ENCODE measurements at regions not wholly inside any gene's neighbourhood (a gene's known extent, or its start where the extent isn't known, plus 50 kb on each side); places are given as distances from the start of the nearest gene placed in this dataset.

DNA sequence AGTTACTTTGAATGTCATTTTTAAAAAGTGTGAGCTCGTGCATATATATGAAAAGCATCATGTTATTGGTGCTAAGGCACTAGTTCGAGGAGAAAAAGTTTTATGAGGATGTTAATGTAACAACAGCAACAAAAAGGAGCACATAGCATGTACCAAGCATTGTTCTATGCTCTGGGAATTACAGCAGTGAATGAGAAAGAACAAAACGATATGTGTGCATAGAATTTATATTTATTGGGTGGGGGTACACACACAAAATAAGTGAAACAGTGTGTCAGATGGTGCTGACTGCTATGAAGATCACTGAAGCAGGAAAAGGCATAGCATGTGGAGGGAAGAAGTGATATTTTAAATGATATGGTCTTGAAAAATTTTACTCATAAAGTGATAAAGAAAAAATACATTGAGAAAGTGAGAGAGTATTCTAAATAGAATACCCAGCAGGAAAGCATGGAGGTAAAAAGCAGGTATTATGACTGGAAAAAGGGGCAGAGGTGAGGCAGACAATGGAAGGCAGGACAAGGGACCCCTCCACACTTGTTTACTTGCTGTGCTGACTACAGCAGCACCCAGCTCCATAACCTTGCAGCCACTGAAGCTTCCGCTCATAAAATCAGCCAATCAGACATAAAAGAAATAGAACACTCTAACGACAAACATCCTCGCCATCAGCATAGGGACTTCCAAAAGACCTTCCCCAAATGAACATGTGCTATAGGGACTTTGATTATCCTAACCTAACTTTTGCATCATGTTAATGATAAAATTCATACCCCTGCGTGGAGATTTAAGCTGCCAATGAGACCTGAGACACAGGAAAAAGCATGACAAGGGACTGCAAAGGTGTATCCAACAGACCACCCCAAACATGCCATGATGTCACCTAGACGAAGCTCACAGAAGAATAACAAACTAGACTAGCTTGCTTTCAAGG lies 119.9 kb downstream of the HFE start:
- peak overlapping the region; percentile 79 for H3K4me3 ChIP-seq (ENCODE audit: low read depth, low read length)
- no peak for TF ChIP-seq MYC (IDR thresholded peaks at IDR 0.05; ENCODE audit: low read depth, low read length)
- TF ChIP-seq POLR2A (IDR thresholded peaks at IDR 0.05; ENCODE audit: extremely low read depth, insufficient read length): no peak
- TF ChIP-seq, protein P1, sequence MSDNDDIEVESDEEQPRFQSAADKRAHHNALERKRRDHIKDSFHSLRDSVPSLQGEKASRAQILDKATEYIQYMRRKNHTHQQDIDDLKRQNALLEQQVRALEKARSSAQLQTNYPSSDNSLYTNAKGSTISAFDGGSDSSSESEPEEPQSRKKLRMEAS (IDR thresholded peaks at IDR 0.05; ENCODE audit: low read depth, low read length): no peak
- TF ChIP-seq, protein P2, sequence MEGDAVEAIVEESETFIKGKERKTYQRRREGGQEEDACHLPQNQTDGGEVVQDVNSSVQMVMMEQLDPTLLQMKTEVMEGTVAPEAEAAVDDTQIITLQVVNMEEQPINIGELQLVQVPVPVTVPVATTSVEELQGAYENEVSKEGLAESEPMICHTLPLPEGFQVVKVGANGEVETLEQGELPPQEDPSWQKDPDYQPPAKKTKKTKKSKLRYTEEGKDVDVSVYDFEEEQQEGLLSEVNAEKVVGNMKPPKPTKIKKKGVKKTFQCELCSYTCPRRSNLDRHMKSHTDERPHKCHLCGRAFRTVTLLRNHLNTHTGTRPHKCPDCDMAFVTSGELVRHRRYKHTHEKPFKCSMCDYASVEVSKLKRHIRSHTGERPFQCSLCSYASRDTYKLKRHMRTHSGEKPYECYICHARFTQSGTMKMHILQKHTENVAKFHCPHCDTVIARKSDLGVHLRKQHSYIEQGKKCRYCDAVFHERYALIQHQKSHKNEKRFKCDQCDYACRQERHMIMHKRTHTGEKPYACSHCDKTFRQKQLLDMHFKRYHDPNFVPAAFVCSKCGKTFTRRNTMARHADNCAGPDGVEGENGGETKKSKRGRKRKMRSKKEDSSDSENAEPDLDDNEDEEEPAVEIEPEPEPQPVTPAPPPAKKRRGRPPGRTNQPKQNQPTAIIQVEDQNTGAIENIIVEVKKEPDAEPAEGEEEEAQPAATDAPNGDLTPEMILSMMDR (IDR thresholded peaks at IDR 0.05; ENCODE audit: low read depth, low read length): no peak
- no peak for DNase-seq (ENCODE audit: low read depth)

DNA sequence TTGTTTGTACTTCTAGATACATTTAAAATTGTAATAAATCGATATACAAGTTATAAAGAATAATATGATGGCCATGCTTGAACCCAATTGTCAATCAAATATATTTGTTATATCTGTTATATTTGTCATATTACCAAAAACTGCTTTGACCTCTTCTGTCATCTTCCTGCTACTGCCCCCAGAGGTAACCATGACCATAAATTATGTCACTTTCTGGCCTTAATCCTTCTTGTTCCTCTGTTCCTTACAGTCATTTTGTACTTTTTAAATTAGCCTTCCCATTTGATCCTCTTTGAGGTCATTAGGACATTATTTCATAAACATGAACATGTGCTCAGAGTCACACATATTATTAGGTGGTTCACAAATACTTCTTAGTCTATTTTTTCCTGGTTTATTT lies 124.7 kb downstream of the HFE start:
- peak; percentile 49 for DNase-seq (ENCODE audit: low read depth)
- no peak overlapping the region for H3K4me3 ChIP-seq (ENCODE audit: low read depth, low read length)
- TF ChIP-seq, protein P2 (IDR thresholded peaks at IDR 0.05; ENCODE audit: low read depth, low read length): no peak
- TF ChIP-seq MYC (IDR thresholded peaks at IDR 0.05; ENCODE audit: low read depth, low read length): no peak
- TF ChIP-seq POLR2A (IDR thresholded peaks at IDR 0.05; ENCODE audit: extremely low read depth, insufficient read length): no peak
- TF ChIP-seq, protein P1 (IDR thresholded peaks at IDR 0.05; ENCODE audit: low read depth, low read length): no peak

DNA sequence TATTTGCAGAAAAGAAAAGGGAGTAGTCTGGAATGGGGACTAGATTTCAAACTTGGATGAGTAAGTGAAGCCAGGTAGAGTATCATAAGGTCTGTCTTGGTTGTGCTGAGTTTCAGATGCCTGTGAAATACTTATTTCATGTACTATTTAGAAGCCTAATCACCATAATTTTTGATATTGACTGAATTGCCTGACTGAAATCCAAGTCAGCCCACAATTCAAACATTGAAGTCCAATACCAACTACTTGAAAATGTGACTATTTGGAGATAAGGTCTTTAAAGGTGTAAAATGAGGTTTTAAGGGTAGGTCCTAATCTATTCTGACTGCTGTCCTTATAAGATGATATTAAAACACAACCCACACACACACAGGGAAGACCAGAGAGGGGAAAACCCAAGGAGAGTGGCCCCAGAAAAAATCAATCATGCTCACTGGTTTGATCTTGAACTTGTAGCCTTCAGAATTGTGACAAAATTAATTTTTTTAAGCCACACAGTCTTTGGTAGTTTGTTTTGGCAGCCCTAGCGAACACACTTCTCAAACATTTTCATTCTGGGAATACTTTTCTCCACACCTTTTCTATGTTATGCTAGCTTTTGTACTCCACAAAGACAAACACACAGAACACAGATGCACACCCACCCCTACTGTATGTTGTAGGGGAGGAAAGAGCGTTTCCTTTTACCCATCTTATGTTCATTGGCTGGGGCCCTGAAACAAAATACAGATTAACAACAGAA lies 126.3 kb downstream of the HFE start:
- TF ChIP-seq POLR2A (IDR thresholded peaks at IDR 0.05; ENCODE audit: extremely low read depth, insufficient read length): no peak
- TF ChIP-seq MYC (IDR thresholded peaks at IDR 0.05; ENCODE audit: low read depth, low read length): no peak
- TF ChIP-seq, protein P1 (IDR thresholded peaks at IDR 0.05; ENCODE audit: low read depth, low read length): no peak
- TF ChIP-seq, protein P2 (IDR thresholded peaks at IDR 0.05; ENCODE audit: low read depth, low read length): no peak
- no peak overlapping the region for H3K4me3 ChIP-seq (ENCODE audit: low read depth, low read length)
- no peak for DNase-seq (ENCODE audit: low read depth)

DNA sequence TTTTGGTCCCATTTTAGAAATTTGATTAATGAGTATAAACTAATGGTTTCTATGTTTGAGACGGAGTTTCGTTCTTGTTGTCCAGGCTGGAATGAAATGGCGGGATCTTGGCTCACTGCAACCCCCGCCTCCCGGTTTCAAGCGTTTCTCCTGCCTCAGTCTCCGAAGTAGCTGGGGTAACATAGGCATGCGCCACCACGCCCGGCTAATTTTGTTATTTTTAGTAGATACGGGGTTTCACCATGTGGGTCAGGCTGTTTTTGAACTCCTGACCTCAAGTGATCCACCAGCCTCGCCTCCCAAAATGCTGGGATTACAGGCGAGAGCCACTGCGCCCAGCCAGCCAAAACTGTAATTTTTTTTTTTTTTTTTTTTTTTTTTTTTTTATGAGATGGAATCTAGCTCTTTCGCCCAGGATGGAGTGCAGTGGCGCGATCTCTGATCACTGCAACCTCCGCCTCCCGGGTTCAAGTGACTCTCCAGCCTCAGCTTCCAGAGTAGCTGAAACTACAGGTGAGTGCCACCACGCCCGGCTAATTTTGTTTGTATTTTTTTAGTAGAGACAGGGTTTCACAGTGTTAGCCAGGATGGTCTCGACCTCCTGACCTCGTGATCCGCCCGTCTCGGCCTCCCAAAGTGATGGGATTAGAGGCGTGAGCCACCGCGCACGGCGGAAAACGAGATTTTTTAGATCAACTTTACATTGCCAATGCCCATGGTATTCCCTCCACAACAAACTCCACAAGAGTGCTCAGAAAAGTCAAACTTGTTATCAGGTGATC lies 127.8 kb downstream of the HFE start:
- TF ChIP-seq, protein P2 (IDR thresholded peaks at IDR 0.05; ENCODE audit: low read depth, low read length): no peak
- TF ChIP-seq, protein P1 (IDR thresholded peaks at IDR 0.05; ENCODE audit: low read depth, low read length): no peak
- TF ChIP-seq MYC (IDR thresholded peaks at IDR 0.05; ENCODE audit: low read depth, low read length) (no peak), POLR2A (IDR thresholded peaks at IDR 0.05; ENCODE audit: extremely low read depth, insufficient read length) (no peak)
- no peak for DNase-seq (ENCODE audit: low read depth)
- H3K4me3 ChIP-seq (ENCODE audit: low read depth, low read length): peak overlapping the region; percentile 68

DNA sequence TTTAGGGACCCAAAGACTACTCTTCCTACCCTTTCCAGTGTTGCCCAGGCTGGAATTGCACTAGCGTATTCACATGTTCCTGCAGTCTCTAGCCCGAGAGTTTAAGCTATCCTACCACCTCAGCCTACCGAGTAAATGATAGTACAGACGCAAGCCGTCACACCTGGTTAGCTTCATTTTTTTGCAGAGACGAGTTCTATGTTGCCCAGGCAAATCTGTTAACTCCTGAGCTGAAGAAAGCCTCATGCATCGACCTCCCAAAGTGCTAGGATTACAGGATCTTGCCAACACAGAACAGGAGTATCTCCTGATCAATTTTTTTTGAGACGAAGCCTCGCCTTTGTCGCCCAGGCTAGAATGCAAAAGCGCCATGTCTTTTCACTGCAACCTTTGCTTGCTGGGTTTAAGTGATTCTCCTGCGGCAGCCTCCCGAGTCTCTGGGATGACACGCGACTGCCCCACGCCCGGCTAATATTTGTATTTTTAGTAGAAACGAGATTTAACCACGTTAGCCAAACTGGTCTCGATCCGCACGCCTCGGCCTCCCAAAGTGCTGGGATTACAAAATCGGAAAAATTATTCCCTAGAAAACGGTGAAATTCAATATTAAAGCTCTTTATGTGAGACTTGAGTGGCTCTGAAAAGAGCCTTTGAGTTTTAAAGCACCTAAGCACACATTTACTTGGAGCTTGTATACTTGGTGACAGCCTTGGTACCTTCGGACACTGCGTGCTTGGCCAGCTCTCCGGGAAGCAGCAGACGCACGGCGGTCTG lies 128.5 kb downstream of the HFE start:
- TF ChIP-seq MYC (IDR thresholded peaks at IDR 0.05; ENCODE audit: low read depth, low read length) (no peak), POLR2A (IDR thresholded peaks at IDR 0.05; ENCODE audit: extremely low read depth, insufficient read length) (no peak)
- TF ChIP-seq, protein P2 (IDR thresholded peaks at IDR 0.05; ENCODE audit: low read depth, low read length): no peak
- TF ChIP-seq, protein P1 (IDR thresholded peaks at IDR 0.05; ENCODE audit: low read depth, low read length): no peak
- DNase-seq (ENCODE audit: low read depth): peak; percentile 85

More for the DNA sequence above, 128.5 kb downstream of the HFE start:
- H3K4me3 ChIP-seq (ENCODE audit: low read depth, low read length): peak overlapping the region; percentile 68
